Stimulated activated CD8-positive, alpha-beta memory T cell treated with anti-CD3 and anti-CD28 coated beads, Interleukin-15, amount 100 ng/mL, for 1 hour (primary cell): ENCODE measurements at regions not wholly inside any gene's neighbourhood (a gene's known extent, or its start where the extent isn't known, plus 50 kb on each side); places are given as distances from the start of the nearest gene placed in this dataset.
A peak's percentile ranks its signal among the peaks of the same experiment; 100 is the strongest.

ENCODE experiments used
- DNase-seq: peaks from one replicate; pipeline ENCODE4 v3.0.0-alpha.2; 2020; ENCODE audit warnings: low read depth

GRCh38 chr6:19976411-19977129 lies 139.4 kb downstream of the ID4 start:
- DNase-seq = no peak

DNA sequence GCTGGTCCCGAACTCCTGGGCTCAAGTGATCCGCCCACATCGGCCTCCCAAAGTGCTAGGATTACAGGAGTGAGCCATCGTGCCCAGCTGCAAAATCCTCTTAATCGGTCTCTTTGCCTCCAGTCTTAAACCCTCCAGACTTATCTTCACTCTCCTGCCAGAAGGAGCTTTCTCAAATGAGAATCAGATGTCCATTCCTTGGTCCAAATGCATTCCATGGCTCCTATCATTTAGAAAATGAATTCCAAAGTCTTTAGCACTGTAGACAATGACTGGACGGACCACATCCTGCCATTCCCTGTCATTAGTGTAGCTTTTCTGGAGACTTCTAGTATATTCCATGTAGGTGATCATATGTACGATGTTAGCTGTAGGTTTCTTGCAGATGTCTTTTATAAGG lies 141.9 kb downstream of the ID4 start:
- no peak for DNase-seq

- DNase-seq = no peak
These were observed 142.8 kb downstream of the ID4 start for GRCh38 chr6:19979986-19980385.

DNA sequence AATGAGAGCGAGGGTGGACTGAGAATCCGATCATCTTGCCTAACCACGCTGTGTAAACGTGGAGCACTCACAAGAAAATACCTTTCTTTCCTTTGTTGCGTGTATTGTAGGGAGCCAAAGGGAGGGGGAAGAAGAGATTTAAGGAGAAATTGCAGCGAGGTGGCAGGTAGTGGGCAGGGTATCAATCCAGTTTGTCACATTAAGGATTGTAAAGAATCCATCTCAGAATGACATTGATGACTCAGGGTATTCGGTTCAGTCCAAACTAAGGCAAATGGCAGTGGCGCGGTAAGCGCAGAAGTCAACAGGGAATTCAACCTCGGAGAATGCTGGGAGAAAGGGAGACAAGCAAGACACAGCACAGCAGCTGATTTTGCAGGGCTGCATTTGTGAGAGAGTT lies 146.2 kb downstream of the ID4 start:
- no peak for DNase-seq

DNA sequence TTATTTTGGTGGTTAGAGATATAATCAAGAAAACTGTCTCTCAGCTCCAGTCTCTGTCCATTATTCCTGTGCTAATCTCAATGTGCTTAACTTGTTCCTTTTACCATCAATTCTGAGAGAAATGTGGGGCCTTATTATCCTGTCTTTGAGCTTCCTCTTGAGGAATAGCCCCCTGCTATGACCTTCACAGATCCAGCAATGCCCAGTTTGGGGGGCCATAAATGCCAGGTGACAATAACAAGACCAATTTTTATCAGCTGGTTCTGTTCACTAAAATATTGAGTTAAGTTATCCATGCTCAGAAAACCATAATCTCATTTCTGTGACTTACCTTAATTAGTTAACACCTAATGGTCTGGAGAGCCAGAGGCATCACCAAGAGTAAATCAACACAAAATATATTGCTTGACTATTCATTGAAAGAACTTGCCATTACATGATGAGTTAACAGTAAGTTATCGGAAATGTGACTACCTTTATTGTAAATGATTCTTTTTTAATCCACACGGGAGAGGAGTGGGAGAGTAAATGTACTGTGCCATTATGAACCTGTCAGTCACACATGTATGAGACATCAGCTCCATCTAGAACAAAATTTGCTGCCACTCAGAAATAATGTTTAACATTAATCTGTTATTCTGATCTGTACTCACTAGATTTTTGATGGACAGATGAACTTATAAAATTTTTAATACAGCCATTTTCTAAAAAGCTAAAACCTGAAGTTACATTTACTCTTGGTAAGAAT lies 149.7 kb downstream of the ID4 start:
- DNase-seq = no peak

DNA sequence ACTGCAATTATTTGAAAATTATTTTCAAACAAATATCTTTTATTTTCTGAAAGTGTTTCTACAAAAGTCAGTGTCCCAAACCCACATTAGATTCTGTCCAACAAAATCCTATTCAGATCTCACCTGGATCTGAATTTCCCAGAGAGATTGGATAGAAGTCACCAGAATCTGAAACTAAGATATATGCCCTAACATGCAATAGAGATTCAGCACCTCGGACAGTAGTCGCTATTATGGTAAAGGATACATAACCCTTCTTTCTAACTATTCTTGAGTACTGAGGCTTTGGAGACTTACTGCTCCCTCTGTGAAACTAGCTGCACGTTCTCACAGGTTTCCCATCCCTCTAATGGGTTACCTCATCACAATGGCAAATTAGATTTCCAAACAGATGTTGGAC lies 151.4 kb downstream of the ID4 start:
- DNase-seq = no peak

GRCh38 chr6:19991176-19991575 lies 154.0 kb downstream of the ID4 start:
- peak; percentile 1 for DNase-seq

DNA sequence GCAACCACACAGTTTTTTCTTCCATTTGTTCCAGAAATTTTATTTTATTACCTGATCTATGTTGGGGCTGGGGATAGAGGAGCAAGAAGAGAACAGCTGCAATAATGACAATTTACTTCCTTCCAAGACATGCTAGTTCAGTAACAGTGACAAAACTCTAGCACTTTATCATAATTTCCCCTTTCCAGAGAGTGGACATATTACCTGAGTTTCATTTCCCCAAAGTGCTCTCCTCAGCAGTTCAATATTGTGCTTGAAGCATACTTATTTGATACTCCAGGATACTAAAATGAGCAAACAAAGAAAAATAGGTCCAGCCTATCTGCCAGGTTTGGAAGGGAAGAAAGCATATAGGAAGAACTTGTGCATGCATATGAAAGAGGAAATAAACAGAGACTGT lies 157.7 kb downstream of the ID4 start:
- no peak for DNase-seq

DNA sequence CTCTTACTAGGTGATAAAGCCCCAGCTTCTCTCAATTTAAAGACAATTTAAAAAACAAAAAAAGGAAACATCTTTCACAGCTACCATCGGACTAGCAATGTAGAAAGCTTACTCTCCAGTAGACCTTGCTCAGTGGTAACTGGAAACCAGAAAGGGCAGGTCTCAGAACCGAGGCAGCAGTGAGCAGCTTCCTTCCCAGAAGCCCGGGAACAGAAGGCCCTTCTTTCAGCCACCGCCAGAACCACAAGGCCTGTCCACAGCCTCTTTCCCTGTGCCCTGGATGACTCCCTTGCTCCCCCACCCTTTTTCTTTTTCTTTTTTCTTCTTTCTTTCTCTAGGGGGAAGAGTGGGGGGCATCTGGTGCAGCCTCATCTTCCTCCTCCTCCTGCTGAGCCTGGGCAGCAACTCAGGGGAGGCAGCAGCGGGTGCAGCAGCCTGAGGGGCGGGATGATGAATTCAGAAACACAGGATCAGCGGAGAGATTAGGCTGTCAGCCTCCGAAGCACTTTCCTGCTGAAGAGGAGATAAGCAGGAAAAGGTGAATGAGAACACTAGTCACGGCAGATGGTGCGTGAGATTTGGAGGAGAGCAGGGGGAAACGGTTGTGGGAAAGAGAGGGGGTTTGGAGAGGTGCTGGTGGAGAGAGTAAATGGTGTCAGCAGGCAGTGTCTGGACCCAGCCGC lies 158.5 kb downstream of the ID4 start:
- no peak for DNase-seq

GRCh38 chr6:19997104-19997503 lies 159.9 kb downstream of the ID4 start:
- DNase-seq = no peak

DNA sequence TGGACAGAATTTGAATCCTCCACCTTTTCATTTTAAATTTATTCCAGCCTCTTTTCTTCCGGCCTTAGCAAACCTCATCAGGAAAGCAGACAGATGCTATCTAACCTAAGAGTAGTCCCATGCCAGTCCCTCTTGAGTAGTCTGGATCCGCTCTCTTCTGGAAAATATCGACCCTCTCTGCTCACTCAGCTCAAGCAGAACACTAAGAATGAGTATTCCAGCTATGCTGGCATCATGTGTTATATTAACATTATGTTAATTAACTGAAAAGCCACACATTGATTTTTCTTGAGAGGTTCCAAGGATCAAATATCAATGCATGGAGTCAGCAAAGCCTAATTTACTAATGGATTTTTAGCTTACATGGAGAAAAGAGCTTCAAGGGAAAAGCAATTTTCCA lies 161.4 kb downstream of the ID4 start:
- DNase-seq = no peak

DNA sequence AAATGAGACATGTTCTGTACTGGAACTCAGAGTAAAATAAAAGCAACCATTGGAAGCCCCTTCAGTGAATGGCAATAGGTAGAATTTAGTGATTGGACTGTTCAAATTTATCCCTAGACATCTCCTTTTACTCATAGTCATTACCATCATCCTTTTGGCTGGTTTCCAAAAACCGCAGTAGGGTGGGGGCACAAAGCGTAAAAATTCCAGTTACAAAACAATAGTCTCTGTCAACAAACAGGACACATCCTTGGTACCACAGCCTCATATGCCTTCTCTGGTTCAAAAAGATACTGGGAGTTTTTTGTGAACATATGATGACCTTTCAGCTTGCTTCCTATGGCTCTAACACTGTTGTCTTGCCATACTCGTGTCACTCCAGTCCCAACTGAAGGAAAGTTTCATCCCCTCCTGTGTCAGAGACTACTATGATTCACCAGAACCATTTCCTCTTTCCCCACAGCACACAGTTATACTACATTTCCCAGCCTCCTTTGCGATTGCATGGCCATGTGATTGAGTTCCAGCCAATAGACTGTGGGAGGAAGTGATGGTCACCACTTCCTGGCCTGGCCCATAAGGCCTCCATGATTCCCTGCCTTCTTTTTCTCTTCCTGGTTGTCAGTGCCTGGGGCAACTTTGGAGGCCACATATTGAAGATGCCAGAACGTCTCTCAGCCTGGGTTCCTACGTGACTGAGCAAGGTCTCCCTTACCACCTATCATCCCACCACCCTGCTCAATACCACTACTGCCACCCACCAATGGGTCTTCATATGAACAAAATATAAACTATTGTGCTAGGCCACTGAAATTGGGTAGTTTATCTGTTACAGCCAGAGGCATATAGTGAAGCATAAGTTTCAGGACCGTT lies 162.4 kb downstream of the ID4 start:
- no peak for DNase-seq

- no peak for DNase-seq
These were observed 164.1 kb downstream of the ID4 start for GRCh38 chr6:20001286-20001685.

DNA sequence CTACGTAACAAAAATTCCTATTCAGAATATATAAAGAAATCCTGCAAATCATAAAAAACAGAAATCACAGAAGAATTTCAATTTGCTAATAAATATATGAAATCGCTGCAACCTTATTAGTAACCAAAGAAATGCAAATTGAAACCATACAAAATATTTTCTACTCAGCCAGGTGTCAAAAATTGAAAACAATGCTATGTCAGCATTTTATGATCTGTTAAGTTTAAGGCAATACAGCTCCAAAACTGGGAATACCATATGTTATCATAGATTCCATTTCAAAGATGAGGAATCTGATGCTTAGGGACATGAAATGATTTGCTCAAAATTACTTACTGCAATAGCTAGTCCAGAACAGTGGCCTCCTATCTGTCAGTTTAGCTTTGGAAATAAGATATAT lies 168.9 kb downstream of the ID4 start:
- DNase-seq = no peak

- no peak for DNase-seq
These were observed 171.0 kb downstream of the ID4 start for GRCh38 chr6:20008131-20008530.

GRCh38 chr6:20013066-20013861 lies 176.1 kb downstream of the ID4 start:
- DNase-seq = no peak

DNA sequence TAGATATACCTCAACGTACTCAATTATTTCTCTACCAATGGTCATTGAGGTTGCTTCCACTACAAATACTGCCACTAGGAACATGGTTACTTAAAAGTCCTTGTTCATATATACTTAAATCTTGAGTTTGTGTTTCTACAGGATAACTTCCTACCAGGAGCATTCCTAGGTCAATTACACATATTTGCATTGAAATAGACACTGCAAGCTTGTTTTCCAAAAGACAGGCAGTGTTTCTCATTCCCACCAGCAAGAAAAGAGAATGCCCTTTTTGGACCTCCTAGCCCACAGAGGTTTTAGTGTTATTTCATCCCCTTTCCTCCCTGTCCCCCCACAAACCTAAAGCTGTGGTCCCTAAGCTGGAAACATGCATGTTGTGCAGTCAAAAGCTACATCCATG lies 177.3 kb downstream of the ID4 start:
- DNase-seq = no peak

GRCh38 chr6:20020526-20020925 lies 183.4 kb downstream of the ID4 start:
- DNase-seq = no peak

- DNase-seq = no peak
These were observed 184.6 kb downstream of the ID4 start for GRCh38 chr6:20021795-20022194.

DNA sequence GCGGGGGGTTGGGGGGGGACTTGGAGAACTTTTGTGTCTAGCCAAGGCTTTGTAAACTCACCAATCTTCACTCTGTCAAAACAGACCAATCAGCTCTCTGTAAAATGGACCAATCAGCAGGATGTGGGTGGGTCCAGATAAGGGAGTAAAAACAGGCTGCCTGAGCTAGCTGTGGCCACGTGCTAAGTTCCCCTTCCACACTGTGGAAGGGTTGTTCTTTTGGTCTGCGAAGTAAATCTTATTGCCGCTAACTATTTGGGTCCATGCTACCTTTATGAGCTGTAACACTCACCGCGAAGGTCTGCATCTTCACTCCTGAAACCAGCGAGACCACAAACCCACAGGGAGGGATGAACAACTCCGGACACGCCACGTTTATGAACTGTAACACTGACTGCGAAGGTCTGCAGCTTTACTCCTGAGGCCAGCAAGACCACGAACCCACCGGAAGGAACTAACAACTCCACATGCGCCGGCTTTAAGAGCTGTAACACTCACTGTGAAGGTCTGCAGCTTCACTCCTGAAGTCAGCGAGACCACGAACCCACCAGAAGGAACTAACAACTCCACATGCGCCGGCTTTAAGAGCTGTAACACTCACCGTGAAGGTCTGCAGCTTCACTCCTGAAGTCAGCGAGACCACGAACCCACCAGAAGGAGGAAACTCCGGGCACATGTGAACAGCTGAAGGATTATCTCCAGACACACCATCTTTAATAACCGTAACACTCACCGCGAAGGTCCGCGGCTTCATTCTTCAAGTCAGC lies 186.6 kb downstream of the ID4 start:
- DNase-seq = peak; percentile 10

DNA sequence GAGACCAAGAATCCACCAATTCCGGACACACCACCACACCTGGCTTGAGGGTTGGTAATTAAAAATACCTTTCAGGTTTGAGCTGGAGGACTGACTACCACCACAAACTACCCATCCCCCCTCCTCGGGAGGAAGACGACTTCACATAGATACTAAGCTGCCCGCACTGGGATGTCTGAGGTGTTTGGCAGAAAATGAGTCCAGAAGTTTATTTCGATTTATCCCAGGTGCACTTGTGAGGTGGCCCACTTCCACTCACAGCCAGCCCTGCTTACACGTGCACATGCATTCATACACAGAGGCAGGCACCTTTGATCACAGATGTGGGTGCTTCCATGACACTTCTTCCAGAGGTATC lies 187.1 kb downstream of the ID4 start:
- no peak for DNase-seq
